ENCODE measurements at regions not wholly inside any gene's neighbourhood (a gene's known extent, or its start where the extent isn't known, plus 50 kb on each side); places are given as distances from the start of the nearest gene placed in this dataset.

- dilution Hi-C loops (cut with MboI; ENCODE audit: extremely low pct_ligation_motif_present, low sequenced_read_pairs), result no loop called here
- no peaks in the 10 kb centered on the region for H3K79me2 ChIP-seq (ENCODE audit: control insufficient read depth, insufficient read depth, low read length)
- BruUV-seq (replicated peaks), result no TSS peak
- no peaks in the 10 kb centered on the region for H3K9me1 ChIP-seq (replicated peaks; ENCODE audit: control insufficient read depth, extremely low read depth, insufficient read depth, low read length)
- DNase-seq (ENCODE audit: low read depth, low spot score) (peak; percentile 1), FAIRE-seq (no peak)
- no peaks in the 10 kb centered on the region for H3K9me3 ChIP-seq (replicated peaks; ENCODE audit: control insufficient read depth, insufficient read depth, low read length)
- H3K27ac ChIP-seq (ENCODE audit: insufficient read depth, low read depth, low read length), result no peak overlapping the region
- no peaks in the 10 kb centered on the region for H4K20me1 ChIP-seq (replicated peaks; ENCODE audit: control insufficient read depth, extremely low read depth, insufficient read depth, low read length)
- H3K4me1 ChIP-seq (ENCODE audit: control insufficient read depth, extremely low read depth, insufficient read depth, low read length), result no peaks in the 10 kb centered on the region
- H2AFZ ChIP-seq (ENCODE audit: low read depth, low read length), result peak overlapping the region; percentile 56
- no peak overlapping the region for H3K9ac ChIP-seq (replicated peaks; ENCODE audit: extremely low read depth, insufficient read depth, low read length)
- no peaks in the 10 kb centered on the region for H3K27me3 ChIP-seq (ENCODE audit: control insufficient read depth in 2 of 2, insufficient read depth in 2 of 2, low read length in 2 of 2)
- TF ChIP-seq CTCF (IDR thresholded peaks at IDR 0.05; ENCODE audit: extremely low read depth in 1 of 2, insufficient read depth in 1 of 2, low read depth in 1 of 2, low read length in 2 of 2) (no peak), FOS (IDR thresholded peaks at IDR 0.05; ENCODE audit: borderline replicate concordance, insufficient read depth, low read length) (no peak), POLR2A (IDR thresholded peaks at IDR 0.05; ENCODE audit: low read depth, low read length) (no peak), MAX (IDR thresholded peaks at IDR 0.05; ENCODE audit: insufficient read depth, insufficient read length) (no peak), EZH2 (IDR thresholded peaks at IDR 0.05; ENCODE audit: borderline replicate concordance, low read depth, low read length, severe bottlenecking) (no peak), MYC (IDR thresholded peaks at IDR 0.05; ENCODE audit: low read depth, low read length) (no peak), JUN (IDR thresholded peaks at IDR 0.05; ENCODE audit: borderline replicate concordance, insufficient read depth, insufficient read length, low read depth) (no peak), GATA2 (IDR thresholded peaks at IDR 0.05; ENCODE audit: insufficient read depth, insufficient read length, low read depth, low read length) (no peak), POLR2AphosphoS5 (IDR thresholded peaks at IDR 0.05; ENCODE audit: insufficient read depth, low read depth, low read length) (no peak)
- intact Hi-C loops (cut with micrococcal nuclease), result no loop called here
- ChIA-PET CTCF (no interaction called here), POLR2A (no interaction called here)
- no peaks in the 10 kb centered on the region for H3K36me3 ChIP-seq (ENCODE audit: control insufficient read depth in 2 of 2, extremely low read depth in 1 of 2, insufficient read depth in 2 of 2, low read length in 2 of 2)
- H3K4me2 ChIP-seq (ENCODE audit: insufficient read depth, low read length), result no peak overlapping the region
- H3K4me3 ChIP-seq (replicated peaks in 1 of 3; ENCODE audit: insufficient read depth in 1 of 3, low read depth in 1 of 3, low read length in 3 of 3), result no peak overlapping the region
Measured at GRCh38 chr6:23526526-23526925, 599.5 kb upstream of the NRSN1 start.
